ENCODE measurements at regions not wholly inside any gene's neighbourhood (a gene's known extent, or its start where the extent isn't known, plus 50 kb on each side); places are given as distances from the start of the nearest gene placed in this dataset.
"Not testable (repeated sequence)": the region's sequence is repeated elsewhere in the genome, so short reads cannot be mapped to it uniquely, and the experiment has no call there.

DNA sequence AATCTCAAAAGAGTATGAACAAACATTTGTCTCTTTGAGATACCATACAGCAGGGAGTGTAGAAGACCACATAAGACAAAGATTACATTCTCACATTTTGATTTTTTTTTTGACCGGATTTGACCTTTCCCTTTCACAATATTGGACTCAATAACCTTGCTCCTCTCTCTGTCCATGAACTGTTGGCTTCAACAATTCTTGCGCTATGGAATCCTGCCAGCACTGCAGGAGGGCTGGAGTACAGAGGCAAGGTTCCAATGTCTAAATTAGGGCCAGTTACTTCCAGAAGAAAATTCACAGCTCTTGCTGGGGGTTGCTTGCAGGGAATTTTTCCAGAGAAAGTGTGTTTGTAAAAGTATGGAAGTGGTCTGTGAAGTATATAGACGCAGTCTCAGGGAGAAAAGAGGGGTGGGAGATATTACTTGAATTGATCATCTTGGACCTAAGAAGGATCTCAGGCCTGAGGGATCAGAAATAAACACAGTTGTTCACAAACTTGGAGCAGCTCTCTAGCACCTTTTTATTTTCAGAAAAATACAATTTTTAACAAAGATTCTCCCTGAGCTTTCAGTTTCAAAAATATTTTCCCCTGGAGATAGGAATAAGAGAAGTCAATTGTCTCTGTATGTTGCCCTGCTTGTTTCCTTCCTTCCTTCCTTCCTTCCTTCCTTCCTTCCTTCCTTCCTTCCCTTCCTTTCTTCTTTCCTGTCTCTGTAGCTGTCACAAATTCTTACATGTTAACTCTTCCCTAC, 765.9 kb downstream of the BCKDHB start:
- DNase-seq: no peak

DNA sequence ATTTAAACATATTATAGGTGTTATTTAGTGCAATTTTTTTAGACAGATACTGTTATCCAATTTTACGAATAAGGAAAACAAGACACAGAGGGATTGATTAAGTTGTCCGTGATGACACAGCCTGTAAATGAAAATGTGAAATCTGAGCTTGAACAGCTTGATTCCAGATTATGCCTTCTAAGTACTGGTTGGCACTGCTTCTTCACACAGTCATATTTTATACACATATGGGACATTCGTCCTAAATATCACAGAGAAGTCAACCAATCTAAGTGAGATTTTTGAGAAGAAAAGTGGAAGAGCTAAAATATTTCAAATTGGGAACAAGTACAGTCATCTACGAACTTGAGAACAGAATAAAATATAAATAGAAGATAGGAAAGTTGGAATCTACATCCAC, 756.3 kb downstream of the BCKDHB start:
- DNase-seq: no peak

DNA sequence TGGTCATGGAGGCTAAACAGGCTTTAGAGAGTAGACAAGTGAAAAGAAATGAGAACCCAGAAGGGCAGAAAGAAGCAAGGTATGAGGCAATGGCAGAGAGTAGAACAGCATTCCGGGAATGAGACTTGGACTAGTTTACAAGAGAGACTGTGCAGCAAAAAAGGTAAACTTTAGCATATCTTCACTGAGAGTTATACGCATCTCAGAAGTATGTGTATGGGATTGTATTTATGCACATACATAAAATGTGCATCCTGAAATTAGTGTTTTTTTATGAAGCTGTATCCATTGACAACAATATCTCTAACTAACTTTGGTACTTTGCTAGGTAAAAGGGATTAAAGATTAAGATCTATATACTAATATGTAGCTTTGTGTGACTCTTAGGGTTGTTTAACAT, 753.6 kb downstream of the BCKDHB start:
- no peak for DNase-seq

DNA sequence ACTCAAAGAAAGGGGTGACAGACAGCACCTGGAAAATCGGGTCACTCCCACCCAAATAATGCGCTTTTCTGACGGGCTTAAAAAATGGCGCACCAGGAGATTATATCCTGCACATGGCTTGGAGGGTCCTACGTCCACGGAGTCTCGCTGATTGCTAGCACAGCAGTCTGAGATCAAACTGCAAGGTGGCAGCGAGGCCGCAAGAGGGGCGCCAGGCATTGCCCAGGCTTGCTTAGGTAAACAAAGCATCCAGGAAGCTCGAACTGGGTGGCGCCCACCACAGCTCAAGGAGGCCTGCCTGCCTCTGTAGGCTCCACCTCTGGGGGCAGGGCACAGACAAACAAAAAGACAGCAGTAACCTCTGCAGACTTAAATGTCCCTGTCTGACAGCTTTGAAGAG, 741.5 kb downstream of the BCKDHB start:
- DNase-seq: not testable (repeated sequence)

DNA sequence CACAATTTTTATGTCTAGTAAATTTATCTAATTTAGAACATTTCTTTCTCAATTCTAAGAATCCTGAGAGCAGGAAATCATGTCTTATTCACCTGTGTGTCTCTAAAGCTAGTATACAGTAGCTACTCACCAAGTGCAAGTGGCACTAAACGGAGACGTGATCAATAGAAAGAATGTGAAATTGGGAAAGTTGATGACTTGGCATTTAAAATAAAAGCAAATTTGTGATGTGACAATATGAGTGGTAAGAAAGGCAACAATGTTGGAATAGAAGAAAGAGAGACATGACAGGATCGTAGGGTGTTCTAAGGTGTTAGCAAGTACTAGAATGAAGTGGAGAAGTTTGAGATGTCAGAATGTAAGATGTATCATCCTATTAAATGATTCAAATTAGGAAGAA, 725.9 kb downstream of the BCKDHB start:
- no peak for DNase-seq

DNA sequence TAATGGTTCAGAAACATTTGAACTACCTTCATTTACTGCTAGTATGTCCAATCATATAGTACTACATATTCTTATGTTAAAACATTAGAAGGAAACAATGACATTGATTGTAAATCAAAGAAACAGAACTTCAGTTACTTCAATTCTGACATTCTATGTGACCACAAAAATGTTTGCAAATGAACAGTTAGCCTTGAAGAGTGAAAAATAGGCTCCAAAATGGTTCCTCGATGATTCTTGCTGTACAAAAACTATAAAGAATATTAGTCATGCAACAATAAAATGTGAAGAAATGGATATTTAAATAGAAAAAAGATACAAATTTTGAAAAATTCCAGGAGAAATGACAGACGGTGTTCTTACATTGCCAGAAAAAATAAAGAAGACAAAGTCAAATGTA, 686.9 kb downstream of the BCKDHB start:
- DNase-seq: no peak

DNA sequence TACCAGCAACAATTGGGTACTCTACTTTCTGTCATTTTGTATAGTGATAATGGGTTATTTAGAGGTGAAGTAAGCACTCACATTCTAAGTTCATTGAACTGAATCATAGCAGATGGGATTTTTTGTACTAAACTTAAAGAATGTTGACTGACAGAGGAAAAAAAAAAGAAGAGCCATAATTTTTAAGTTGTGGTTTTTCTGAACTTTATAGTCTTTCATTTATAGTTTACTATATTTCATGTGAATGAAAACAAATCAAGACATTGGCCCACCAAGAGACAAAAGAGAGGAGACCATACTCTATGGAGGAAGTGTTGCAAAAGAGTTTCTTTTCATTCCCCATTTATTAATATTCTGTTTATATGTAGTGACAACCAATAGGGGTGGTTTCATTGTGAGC, 685.7 kb downstream of the BCKDHB start:
- no peak for DNase-seq

DNA sequence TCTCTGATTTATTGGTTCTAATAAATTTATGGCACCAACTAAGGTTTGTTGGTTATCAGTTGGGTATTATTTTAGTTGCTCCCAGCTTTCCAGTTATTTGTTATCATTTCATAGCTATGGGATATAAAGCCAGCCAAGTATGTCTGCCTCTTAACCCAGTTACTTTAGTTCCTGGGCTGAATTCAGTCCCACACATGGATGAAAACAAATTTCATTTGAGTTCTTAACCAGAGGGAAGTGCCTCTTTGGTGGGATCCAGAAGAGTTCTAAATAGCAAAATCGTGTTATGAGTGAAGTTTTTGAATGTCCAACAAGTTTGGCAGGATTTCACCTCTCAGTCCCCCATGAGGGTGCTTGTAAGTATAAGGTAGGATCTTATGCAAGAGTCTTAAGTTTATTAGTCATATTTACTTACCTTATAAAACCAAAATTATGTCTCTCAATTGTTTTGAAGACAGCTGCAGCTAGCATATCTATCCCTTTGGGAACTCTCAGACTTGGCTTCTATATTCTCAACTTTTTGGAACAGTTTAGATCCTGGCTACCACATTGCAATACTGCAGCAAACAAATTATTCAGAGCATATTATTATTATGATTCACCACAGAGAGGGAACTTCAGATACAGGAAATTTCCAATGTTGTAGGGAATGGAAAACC, 683.6 kb downstream of the BCKDHB start:
- DNase-seq: no peak

DNA sequence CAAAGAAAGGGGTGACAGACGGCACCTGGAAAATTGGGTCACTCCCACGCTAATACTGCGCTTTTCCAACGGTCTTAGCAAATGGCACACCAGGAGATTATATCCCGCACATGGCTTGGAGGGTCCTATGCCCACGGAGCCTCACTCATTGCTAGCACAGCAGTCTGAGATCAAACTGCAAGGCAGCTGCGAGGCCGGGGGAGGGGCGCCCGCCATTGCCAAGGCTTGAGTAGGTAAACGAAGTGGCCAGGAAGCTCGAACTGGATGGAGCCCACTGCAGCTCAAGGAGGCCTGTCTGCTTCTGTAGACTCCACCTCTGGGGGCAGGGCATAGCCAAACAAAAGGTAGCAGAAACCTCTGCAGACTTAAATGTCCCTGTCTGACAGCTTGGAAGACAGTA, 676.8 kb downstream of the BCKDHB start:
- not testable (repeated sequence) for DNase-seq

DNA sequence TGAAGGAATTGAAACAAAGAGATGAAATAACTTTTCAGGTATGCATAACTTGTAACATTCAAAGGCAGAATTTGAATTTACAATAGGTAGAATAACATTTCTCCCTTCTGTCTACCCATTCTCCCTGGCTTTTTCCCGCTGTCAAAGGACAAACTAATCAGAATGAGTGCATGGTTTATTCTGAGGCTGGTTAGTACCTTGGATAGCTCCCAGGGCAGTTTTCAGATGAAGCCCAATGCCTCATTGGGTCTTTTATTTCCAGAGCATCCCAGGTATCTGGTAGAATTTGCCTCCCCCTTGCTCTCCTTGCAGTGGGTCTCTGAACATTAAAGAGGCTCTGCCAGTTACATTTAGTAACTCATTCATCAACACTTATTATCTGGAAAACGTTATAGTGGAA, 665.5 kb downstream of the BCKDHB start:
- DNase-seq: no peak

DNA sequence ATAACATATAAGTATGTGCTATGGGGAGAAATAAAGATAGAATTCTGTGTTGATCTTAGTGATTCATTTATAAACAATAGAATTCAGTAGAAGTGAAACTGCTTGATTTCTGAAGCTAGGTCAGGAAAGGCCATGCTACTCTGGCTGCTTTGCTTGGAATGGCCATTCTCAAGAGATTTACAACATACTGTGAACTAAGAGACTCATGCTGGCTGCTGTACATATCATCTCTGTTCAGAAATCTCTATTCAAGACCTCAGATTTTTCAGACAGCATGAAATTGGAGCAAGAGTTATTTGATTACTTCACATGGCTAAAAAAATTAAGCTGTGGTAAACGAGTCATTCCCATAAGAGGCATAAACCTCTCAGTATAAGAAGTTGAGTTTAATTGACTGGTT, 662.6 kb downstream of the BCKDHB start:
- DNase-seq: no peak

DNA sequence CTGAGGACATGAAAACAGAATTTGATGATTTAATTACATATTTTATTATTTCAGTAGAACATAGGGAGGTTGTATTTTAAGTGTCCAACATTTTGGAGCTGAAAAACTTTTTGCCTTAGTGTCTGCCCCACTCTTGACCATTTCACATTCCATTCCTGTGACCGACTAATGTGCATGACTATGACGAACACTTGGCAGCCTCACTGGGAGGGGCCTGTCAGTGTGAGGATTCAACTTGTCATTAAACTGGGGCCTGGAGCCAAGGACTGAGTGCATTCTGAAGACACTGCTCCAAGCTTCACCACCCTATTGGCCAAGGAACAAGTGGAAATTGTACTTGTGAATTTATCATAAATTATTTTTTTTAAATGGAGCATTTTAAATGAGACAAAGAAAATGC, 661.3 kb downstream of the BCKDHB start:
- DNase-seq: peak; percentile 45

DNA sequence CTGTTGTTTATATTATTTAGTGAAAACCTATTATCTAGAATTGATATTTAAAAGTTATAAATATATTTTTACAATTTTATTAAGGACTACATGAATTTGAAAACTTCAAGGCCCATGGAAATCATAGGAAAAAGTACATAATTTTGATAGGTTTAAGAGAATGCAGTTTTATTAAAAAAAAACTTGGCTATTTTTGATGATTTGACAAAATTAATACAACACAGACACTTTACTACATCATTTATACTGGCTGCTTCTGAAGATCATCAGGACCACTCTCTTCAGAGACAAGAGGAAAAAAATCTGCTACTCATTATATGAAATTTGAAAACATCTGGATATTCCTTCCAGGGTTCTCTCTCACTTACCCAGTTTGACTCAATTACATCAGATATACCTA, 637.7 kb downstream of the BCKDHB start:
- no peak for DNase-seq

DNA sequence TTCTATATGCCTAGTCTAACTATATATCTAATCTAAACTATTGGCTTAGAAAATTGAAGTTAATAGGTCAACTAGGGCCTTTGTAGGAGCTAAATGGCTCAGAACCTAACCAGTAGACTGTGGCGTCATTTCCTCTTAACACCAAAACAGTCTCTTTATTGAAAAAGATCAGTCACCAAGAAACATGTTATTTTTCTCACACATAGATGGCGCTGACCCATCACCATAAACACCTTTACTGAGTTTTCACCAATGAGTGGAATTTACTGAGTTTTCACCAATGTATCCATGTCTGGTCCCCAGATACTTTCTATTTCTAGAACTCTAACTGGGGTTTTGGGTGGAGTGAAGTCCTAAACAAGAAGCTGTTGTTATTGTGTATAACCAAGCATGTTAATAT, 636.0 kb downstream of the BCKDHB start:
- no peak for DNase-seq

DNA sequence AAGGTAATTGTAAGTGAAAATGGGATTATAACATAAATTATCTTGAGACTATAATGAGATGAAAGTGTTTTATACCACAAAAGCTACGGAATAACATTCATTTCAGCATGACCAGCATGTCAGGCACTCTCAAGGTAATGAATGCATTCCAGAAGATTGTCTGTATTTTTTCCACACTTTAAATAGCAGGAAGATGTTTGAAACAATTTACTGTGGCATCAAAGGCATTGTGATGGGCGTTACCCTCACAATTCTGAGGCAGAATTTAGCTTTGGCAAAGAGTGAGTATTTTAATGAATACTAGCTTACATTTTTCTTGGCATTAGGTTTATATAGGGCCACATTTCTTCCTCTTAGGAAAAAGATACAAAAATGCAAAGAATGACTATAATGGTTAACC, 627.2 kb downstream of the BCKDHB start:
- DNase-seq: no peak

DNA sequence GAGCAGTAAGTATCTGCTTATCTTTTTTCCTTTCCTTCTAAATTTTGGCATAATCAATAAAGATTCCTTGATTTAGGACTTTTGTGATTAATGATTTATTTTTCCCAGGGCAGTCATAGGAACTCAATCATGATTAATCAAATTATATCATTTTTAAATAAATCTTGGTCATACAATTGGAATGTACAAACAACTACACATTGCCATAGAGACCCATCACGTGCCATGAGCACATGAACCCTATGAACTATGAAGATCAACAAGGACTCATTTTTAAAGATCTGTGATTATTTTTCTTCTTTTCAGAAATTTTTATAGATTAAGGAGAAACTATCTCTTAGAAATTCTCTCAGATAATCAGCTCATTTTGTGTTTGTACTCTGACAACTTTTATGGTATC, 622.4 kb downstream of the BCKDHB start:
- DNase-seq: no peak

DNA sequence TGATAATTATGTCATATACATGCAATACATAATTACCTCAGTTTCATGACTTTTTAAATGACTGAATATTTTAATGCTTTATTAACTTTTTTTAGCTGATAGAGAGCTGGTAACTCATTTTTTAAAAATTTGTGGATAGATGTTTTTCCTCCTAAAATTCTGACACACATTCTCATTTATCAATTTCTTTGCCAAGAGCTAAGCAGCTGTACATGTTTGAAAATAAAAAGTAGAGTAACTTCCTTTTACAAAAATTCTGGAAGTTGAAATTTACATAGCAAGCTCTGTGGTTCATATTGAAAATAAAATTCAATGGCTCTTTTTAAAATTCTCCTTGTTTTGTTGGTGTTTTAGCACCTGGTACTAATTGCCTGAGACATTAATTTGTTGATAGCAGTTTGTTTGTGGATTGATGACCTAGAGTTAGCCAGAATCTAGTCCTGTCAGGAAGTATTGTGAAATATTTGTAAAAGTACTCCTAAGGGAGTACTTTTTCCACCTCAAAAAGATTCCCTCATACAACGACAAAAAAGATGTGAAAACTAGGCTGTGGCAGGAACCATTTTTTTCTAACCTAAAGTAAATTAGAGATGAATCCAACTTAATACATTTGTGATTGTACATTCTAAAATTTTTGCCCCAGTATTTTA, 621.8 kb downstream of the BCKDHB start:
- no peak for DNase-seq

DNA sequence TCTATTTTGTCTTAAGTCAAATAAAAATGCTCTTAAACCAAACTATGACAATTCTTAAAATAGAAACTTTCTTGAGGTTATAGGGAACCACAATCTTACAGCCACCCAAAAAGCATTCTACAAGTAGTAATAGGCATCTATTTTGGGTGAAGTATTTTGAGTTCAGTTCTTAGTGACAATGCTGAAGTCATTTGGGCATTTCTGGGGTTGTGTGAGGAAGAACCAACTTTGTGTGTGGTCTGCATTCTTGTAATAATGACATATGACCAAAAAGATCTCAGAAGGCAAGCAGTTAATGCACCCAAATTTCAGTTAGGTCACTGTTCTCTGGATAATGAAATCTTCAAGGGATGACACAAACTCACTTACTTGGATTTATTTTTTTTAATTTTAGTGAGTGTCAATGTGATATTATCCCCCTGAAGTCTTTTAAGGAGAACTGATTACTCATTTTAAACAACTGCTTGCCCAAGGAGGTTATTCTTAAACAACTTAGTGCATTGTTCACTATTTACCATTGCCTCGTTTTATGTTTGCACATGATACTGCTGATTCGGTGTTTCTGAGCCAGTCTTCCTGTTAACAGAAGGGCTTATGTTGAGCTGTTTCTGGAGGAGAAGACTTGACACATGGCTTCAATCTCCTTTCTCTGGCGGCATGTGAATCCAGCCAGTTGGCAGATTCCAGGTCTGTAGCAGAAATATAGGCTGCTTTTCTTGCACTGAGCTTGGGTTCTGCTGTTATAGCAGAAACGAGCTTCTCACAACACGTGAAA, 618.9 kb downstream of the BCKDHB start:
- DNase-seq: no peak

DNA sequence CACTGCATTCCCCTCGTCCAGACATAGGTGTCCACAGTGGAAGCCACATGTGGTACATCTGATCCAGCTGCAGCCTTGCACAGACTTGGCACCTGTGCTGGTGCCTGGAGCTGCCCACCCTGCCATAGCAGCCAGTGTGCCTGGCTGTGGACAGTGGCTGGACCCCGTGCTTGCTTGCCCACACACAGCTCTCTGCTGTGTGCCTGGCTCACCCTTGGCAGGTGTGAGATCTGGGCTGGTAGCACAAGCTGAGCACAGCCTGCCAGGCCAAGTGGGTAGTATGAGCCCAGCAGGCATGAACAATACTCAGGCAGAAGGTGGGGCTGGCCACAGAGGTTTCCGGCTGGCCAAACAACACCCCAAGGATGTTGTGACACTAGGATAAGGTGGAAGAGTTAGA, 614.4 kb downstream of the BCKDHB start:
- DNase-seq: no peak

DNA sequence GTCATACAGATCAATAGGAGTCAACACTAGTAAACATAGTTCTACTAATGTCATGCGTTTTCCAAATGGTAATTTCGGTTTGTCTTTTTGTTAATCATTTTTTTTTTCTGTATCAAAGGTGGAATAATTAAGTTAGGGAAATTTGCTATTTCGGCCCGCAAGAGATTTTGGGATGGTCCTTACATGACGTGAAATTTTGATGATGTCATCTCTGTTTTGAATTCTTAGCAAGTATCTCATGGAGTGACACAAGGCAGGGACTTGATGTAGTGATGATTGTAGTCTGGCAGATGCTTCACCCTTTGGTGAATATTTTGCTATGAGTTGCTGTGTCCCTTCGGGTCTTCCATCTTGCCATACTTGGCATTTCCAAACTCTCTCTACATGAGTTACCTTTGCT, 608.0 kb downstream of the BCKDHB start:
- no peak for DNase-seq

DNA sequence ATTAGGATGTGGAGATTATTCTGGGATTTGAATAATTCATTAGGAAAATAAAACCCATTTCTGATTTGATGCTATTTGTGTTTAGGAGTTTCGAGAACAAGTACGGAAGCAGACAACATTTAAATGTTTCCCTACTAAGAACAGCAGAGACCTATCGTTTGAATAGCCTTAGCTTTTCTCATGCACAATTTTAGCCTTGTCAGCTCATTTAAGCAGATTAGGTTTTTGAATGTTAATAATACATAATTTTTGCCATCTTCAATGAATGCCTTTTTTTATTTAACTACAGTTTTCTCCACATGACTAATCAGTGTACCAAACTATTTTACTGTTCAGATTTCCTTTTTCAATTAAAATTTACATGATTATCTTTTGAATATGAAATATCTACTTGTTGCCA, 592.0 kb downstream of the BCKDHB start:
- DNase-seq: no peak

DNA sequence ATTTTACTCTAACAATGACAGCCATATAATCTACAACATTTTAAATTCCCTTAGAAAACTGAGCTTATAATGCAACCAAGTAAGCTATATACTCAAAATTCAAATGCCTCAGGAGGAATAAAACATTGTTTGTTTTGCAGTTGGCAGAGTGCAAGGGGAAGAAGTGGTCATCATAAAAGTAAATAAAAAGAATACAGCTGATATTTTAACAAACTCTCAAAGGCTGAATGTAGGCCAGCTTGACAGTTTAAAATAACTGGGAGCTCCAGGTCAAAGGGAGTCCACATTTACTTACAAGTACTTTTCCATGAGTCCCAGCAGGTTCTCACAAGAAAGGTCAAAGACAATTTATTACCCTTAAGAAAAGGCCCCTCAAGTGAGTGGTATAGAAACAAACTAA, 589.8 kb downstream of the BCKDHB start:
- DNase-seq: no peak

DNA sequence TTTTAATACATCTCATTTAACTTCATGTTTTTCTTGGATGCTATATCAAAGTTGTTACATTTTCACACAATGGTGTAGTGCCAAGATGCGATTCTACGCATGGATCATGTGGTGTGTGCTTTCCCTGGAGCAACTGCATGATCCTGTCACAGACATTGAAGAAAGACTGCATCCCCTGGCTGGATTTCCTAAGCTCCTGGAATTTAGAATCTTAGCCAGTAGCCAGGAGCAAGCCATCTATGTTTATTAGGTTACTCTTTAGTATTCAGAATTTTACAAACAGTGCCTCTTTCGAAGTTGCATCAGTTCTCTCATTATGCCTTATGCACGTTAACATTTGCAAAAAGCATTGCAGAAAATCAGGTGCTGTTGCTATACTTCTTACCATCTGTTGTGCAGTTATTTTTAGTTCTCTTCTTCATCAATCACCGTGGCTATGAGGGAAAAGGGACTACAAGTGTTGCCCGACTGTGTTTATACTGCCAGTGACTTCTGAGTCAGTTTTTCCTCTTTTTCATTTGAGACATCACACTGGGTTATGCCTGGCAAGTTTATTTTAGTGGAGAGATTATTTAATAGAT, 584.2 kb downstream of the BCKDHB start:
- no peak for DNase-seq

All from T1000 (cell line).